ENCODE measurements at regions not wholly inside any gene's neighbourhood (a gene's known extent, or its start where the extent isn't known, plus 50 kb on each side); places are given as distances from the start of the nearest gene placed in this dataset.

- no peak for TF ChIP-seq CTCF (conservative IDR thresholded peaks at IDR 0.05 in 1 of 2, IDR thresholded peaks at IDR 0.05 in 1 of 2; ENCODE audit: low read depth in 1 of 2, low read length in 2 of 2)
- no peak for TF ChIP-seq EZH2 (IDR thresholded peaks at IDR 0.05; ENCODE audit: low read length, missing control alignments)
Measured at GRCh38 chr14:76277586-76278130, 98.3 kb upstream of the ESRRB start.
